ENCODE measurements at regions not wholly inside any gene's neighbourhood (a gene's known extent, or its start where the extent isn't known, plus 50 kb on each side); places are given as distances from the start of the nearest gene placed in this dataset.
"Not testable (repeated sequence)": the region's sequence is repeated elsewhere in the genome, so short reads cannot be mapped to it uniquely, and the experiment has no call there.

GRCh38 chr6:78693835-78694234, 173.5 kb upstream of the IRAK1BP1 start:
- H3K4me2 ChIP-seq, result no peak overlapping the region
- no peaks in the 10 kb centered on the region for H3K4me1 ChIP-seq (ENCODE audit: low read depth, poor library complexity, severe bottlenecking)
- H3K9ac ChIP-seq, result no peak overlapping the region
- no peaks in the 10 kb centered on the region for H3K79me2 ChIP-seq (ENCODE audit: insufficient read depth, low read depth)
- no peak overlapping the region for H2AFZ ChIP-seq (ENCODE audit: low read depth)
- H3K4me3 ChIP-seq (IDR thresholded peaks at IDR 0.05; ENCODE audit: insufficient read depth, low read depth, low read length), result no peak overlapping the region
- no peaks in the 10 kb centered on the region for H4K20me1 ChIP-seq (ENCODE audit: insufficient read depth)
- no peaks in the 10 kb centered on the region for H3K27me3 ChIP-seq (ENCODE audit: insufficient read depth, low read depth)
- TF ChIP-seq, protein P1, sequence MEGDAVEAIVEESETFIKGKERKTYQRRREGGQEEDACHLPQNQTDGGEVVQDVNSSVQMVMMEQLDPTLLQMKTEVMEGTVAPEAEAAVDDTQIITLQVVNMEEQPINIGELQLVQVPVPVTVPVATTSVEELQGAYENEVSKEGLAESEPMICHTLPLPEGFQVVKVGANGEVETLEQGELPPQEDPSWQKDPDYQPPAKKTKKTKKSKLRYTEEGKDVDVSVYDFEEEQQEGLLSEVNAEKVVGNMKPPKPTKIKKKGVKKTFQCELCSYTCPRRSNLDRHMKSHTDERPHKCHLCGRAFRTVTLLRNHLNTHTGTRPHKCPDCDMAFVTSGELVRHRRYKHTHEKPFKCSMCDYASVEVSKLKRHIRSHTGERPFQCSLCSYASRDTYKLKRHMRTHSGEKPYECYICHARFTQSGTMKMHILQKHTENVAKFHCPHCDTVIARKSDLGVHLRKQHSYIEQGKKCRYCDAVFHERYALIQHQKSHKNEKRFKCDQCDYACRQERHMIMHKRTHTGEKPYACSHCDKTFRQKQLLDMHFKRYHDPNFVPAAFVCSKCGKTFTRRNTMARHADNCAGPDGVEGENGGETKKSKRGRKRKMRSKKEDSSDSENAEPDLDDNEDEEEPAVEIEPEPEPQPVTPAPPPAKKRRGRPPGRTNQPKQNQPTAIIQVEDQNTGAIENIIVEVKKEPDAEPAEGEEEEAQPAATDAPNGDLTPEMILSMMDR (conservative IDR thresholded peaks at IDR 0.05; ENCODE audit: low read depth, low read length), result no peak
- no peak overlapping the region for H3K27ac ChIP-seq
- H3K36me3 ChIP-seq (ENCODE audit: insufficient read depth), result no peaks in the 10 kb centered on the region

DNA sequence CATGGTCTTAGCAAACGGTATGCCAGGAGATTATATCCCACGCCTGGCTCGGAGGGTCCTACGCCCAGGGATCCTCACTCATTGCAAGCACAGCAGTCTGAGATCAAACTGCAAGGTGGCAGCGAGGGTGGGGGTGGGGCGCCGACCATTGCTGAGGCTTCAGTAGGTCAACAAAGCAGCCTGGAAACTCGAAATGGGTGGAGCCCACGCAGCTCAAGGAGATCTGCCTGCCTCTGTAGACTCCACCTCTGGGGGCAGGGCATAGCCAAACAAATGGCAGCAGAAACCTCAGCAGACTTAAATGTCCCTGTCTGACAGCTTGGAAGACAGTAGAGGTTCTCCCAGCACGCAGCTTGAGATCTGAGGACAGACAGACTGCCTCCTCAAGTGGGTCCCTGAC, 172.7 kb upstream of the IRAK1BP1 start:
- H2AFZ ChIP-seq (ENCODE audit: low read depth); H3K4me1 ChIP-seq (ENCODE audit: low read depth, poor library complexity, severe bottlenecking); H3K27ac ChIP-seq; H4K20me1 ChIP-seq (ENCODE audit: insufficient read depth); H3K36me3 ChIP-seq (ENCODE audit: insufficient read depth); H3K9ac ChIP-seq; H3K4me2 ChIP-seq; H3K4me3 ChIP-seq (IDR thresholded peaks at IDR 0.05; ENCODE audit: insufficient read depth, low read depth, low read length); H3K79me2 ChIP-seq (ENCODE audit: insufficient read depth, low read depth); H3K27me3 ChIP-seq (ENCODE audit: insufficient read depth, low read depth): not testable (repeated sequence)

- Histone ChIP-seq H3K9ac (no peak overlapping the region), H3K36me3 (ENCODE audit: insufficient read depth) (no peaks in the 10 kb centered on the region), H3K4me3 (IDR thresholded peaks at IDR 0.05; ENCODE audit: insufficient read depth, low read depth, low read length) (no peak overlapping the region), H2AFZ (ENCODE audit: low read depth) (no peak overlapping the region), H3K27me3 (ENCODE audit: insufficient read depth, low read depth) (no peaks in the 10 kb centered on the region), H3K79me2 (ENCODE audit: insufficient read depth, low read depth) (no peaks in the 10 kb centered on the region), H3K4me1 (ENCODE audit: low read depth, poor library complexity, severe bottlenecking) (no peaks in the 10 kb centered on the region), H3K27ac (no peak overlapping the region), H3K4me2 (no peak overlapping the region), H4K20me1 (ENCODE audit: insufficient read depth) (no peaks in the 10 kb centered on the region)
- TF ChIP-seq, protein P1 (conservative IDR thresholded peaks at IDR 0.05; ENCODE audit: low read depth, low read length), result no peak
Observed at GRCh38 chr6:78700991-78701390, 166.4 kb upstream of the IRAK1BP1 start.

DNA sequence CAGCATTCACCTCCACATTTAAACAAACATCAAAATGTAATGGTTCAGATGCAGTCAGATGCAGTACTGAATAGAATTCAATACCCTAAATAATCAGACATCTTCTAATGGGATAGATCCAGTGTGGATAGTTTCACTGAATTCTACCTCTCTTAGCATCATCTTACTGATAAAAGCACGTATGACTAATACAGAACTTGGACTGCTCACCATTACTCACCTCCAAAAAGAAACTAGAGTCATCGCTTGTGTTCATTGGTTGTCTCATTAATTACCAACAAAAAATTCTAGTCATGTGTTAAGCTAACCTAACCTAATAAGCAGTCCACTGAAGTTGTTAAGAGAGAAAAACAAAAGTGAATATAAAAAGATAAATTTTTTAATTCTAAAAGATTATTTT, 165.9 kb upstream of the IRAK1BP1 start:
- TF ChIP-seq, protein P1 (conservative IDR thresholded peaks at IDR 0.05; ENCODE audit: low read depth, low read length), result no peak
- Histone ChIP-seq H3K27me3 (ENCODE audit: insufficient read depth, low read depth) (no peaks in the 10 kb centered on the region), H3K4me3 (IDR thresholded peaks at IDR 0.05; ENCODE audit: insufficient read depth, low read depth, low read length) (no peak overlapping the region), H3K4me1 (ENCODE audit: low read depth, poor library complexity, severe bottlenecking) (no peaks in the 10 kb centered on the region), H2AFZ (ENCODE audit: low read depth) (no peak overlapping the region), H3K79me2 (ENCODE audit: insufficient read depth, low read depth) (no peaks in the 10 kb centered on the region), H3K27ac (no peak overlapping the region), H3K4me2 (no peak overlapping the region), H3K9ac (no peak overlapping the region), H4K20me1 (ENCODE audit: insufficient read depth) (no peaks in the 10 kb centered on the region), H3K36me3 (ENCODE audit: insufficient read depth) (no peaks in the 10 kb centered on the region)

GRCh38 chr6:78709021-78709420, 158.3 kb upstream of the IRAK1BP1 start:
- no peak overlapping the region for H3K4me3 ChIP-seq (IDR thresholded peaks at IDR 0.05; ENCODE audit: insufficient read depth, low read depth, low read length)
- peaks cover 12% of the 10 kb centered on the region for H3K4me1 ChIP-seq (ENCODE audit: low read depth, poor library complexity, severe bottlenecking)
- TF ChIP-seq, protein P1 (conservative IDR thresholded peaks at IDR 0.05; ENCODE audit: low read depth, low read length), result no peak
- H3K27me3 ChIP-seq (ENCODE audit: insufficient read depth, low read depth), result no peaks in the 10 kb centered on the region
- H3K9ac ChIP-seq, result no peak overlapping the region
- no peak overlapping the region for H3K27ac ChIP-seq
- H3K79me2 ChIP-seq (ENCODE audit: insufficient read depth, low read depth), result no peaks in the 10 kb centered on the region
- H3K36me3 ChIP-seq (ENCODE audit: insufficient read depth), result no peaks in the 10 kb centered on the region
- no peak overlapping the region for H2AFZ ChIP-seq (ENCODE audit: low read depth)
- no peaks in the 10 kb centered on the region for H4K20me1 ChIP-seq (ENCODE audit: insufficient read depth)
- no peak overlapping the region for H3K4me2 ChIP-seq

All from KMS-11 (cell line).